ENCODE measurements at regions not wholly inside any gene's neighbourhood (a gene's known extent, or its start where the extent isn't known, plus 50 kb on each side); places are given as distances from the start of the nearest gene placed in this dataset.

- 92 to 93% methylated on average over 3 of the region's 3 CpGs for WGBS, 2 donors
- intact Hi-C loops (cut with DNase I) = no loop called here
- no peaks in the 10 kb centered on the region for H3K36me3 ChIP-seq
- TF ChIP-seq CTCF (IDR thresholded peaks at IDR 0.05) = no peak
- no peak for TF ChIP-seq POLR2A (IDR thresholded peaks at IDR 0.05)
- H3K4me3 ChIP-seq (replicated peaks in 1 of 3) = no peak overlapping the region
- no peaks in the 10 kb centered on the region for H3K9me3 ChIP-seq
- H3K27me3 ChIP-seq = no peaks in the 10 kb centered on the region
- no peak overlapping the region for H3K27ac ChIP-seq
- DNase-seq = no peak
- H3K4me1 ChIP-seq = no peaks in the 10 kb centered on the region
Observed at GRCh38 chr11:15810082-15810481, 546.3 kb downstream of the SOX6 start.

GRCh38 chr11:15810525-15810924 is 545.8 kb downstream of the SOX6 start:
- TF ChIP-seq CTCF (IDR thresholded peaks at IDR 0.05) (no peak), POLR2A (IDR thresholded peaks at IDR 0.05) (no peak)
- intact Hi-C loops (cut with DNase I) = no loop called here
- WGBS, 2 donors = 73 to 78% methylated on average over 2 of the region's 2 CpGs
- Histone ChIP-seq H3K36me3 (no peaks in the 10 kb centered on the region), H3K4me1 (peaks cover 0 to 1% of the 10 kb centered on the region in 2 donors), H3K27ac (no peak overlapping the region), H3K27me3 (no peaks in the 10 kb centered on the region), H3K9me3 (no peaks in the 10 kb centered on the region), H3K4me3 (replicated peaks in 1 of 3) (no peak overlapping the region)
- no peak for DNase-seq

GRCh38 chr11:15815246-15816195 is 540.8 kb downstream of the SOX6 start:
- no peaks in the 10 kb centered on the region for H3K9me3 ChIP-seq
- TF ChIP-seq POLR2A (IDR thresholded peaks at IDR 0.05) (no peak), CTCF (IDR thresholded peaks at IDR 0.05) (no peak)
- no peak for DNase-seq
- no peaks in the 10 kb centered on the region for H3K27me3 ChIP-seq
- peaks cover 23 to 38% of the 10 kb centered on the region in 2 donors for H3K4me1 ChIP-seq
- intact Hi-C loops (cut with DNase I) = no loop called here
- 74 to 79% methylated on average over 4 of the region's 4 CpGs for WGBS, 2 donors
- no peaks in the 10 kb centered on the region for H3K36me3 ChIP-seq
- H3K4me3 ChIP-seq (replicated peaks in 1 of 3) = no peak overlapping the region
- H3K27ac ChIP-seq = peak overlapping the region in 1 of 3 donors; percentile 0

- Histone ChIP-seq H3K4me3 (replicated peaks in 1 of 3) (no peak overlapping the region), H3K36me3 (no peaks in the 10 kb centered on the region), H3K27me3 (no peaks in the 10 kb centered on the region), H3K27ac (peak overlapping the region in 2 of 3 donors; percentile 3 to 51), H3K4me1 (peaks cover 23 to 38% of the 10 kb centered on the region in 2 donors), H3K9me3 (no peaks in the 10 kb centered on the region)
- peak; percentile 29 to 57 for DNase-seq
- 28 to 43% methylated on average over 2 of the region's 2 CpGs for WGBS, 2 donors
- TF ChIP-seq POLR2A (IDR thresholded peaks at IDR 0.05) (no peak), CTCF (IDR thresholded peaks at IDR 0.05) (no peak)
- intact Hi-C loops (cut with DNase I) = no loop called here
Observed at GRCh38 chr11:15816260-15816871, 540.0 kb downstream of the SOX6 start.

- no peaks in the 10 kb centered on the region for H3K27me3 ChIP-seq
- H3K9me3 ChIP-seq = no peaks in the 10 kb centered on the region
- no peak overlapping the region for H3K4me3 ChIP-seq (replicated peaks in 1 of 3)
- H3K36me3 ChIP-seq = no peaks in the 10 kb centered on the region
- DNase-seq = no peak
- no peak for TF ChIP-seq CTCF (IDR thresholded peaks at IDR 0.05)
- no peak for TF ChIP-seq POLR2A (IDR thresholded peaks at IDR 0.05)
- 72 to 89% methylated on average over 5 of the region's 5 CpGs for WGBS, 2 donors
- peak overlapping the region in 1 of 3 donors; percentile 51 for H3K27ac ChIP-seq
- intact Hi-C loops (cut with DNase I) = no loop called here
- peaks cover 23 to 38% of the 10 kb centered on the region in 2 donors for H3K4me1 ChIP-seq
Observed at GRCh38 chr11:15817001-15817400, 539.3 kb downstream of the SOX6 start.
